Activated T-cell treated with anti-CD3 and anti-CD28 coated beads, Interleukin-2, amount 50 U/mL, for 24 hours (primary cell): ENCODE measurements at regions not wholly inside any gene's neighbourhood (a gene's known extent, or its start where the extent isn't known, plus 50 kb on each side); places are given as distances from the start of the nearest gene placed in this dataset.

ENCODE experiments used
- DNase-seq: peaks from one replicate; pipeline ENCODE4 v3.0.0-alpha.2; 2020
- H3K27ac Mint-ChIP-seq: 2 replicates; pipeline ENCODE4 v1.8.0; 2020; ENCODE audit warnings: mild to moderate bottlenecking, mixed read lengths
- H3K27me3 Mint-ChIP-seq: 2 replicates; pipeline ENCODE4 v1.8.0; 2020; ENCODE audit warnings: mixed read lengths
- H3K36me3 Mint-ChIP-seq: 2 replicates; pipeline ENCODE4 v1.8.0; 2020; ENCODE audit warnings: low read depth, mixed read lengths
- H3K4me1 Mint-ChIP-seq: 2 replicates; pipeline ENCODE4 v1.8.0; 2020; ENCODE audit warnings: low read depth, mixed read lengths
- H3K4me3 Mint-ChIP-seq: 2 replicates; pipeline ENCODE4 v1.8.0; 2020; ENCODE audit warnings: mild to moderate bottlenecking, moderate library complexity, mixed read lengths
- H3K9me3 Mint-ChIP-seq: 2 replicates; pipeline ENCODE4 v1.8.0; 2020; ENCODE audit warnings: mixed read lengths

DNA sequence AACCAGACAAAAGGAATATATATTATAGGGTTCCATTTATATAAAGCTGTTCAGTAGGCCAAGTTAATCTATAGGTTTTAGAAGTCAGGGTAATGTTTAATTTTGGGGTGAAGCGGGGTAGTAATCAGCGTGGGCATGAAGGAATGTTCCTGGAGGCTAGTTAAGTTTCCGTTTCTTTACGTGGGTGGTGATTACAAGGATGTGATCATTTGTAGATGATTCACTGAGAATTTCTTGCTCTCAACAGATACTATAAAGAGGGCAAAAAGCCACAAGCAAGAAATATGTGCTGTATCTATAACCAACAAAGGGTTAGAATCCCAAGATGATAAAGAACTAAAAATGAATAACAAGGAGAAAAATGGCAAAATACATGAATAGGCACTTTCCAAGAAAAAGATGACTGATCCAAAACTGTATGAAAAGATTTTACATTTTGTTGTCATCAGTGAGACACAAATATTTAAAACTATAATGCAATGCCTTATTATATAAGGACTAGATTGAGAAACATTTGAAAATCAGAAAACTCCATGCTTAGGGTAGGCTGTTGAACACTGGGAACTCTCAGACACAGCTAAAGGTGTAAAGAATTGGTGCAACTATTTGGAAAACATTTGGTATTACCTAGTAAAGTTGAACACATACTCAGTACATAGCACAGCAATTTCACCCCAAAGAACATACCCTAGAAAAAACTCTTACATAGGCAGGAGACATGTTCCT lies 224.3 kb upstream of the S1PR3 start:
- Mint-ChIP-seq H3K9me3 (no peaks in the 10 kb centered on the region), H3K27me3 (peaks cover 11% of the 10 kb centered on the region), H3K4me3 (no peak overlapping the region), H3K36me3 (no peaks in the 10 kb centered on the region), H3K4me1 (peaks cover 4% of the 10 kb centered on the region), H3K27ac (no peak overlapping the region)
- no peak for DNase-seq

DNA sequence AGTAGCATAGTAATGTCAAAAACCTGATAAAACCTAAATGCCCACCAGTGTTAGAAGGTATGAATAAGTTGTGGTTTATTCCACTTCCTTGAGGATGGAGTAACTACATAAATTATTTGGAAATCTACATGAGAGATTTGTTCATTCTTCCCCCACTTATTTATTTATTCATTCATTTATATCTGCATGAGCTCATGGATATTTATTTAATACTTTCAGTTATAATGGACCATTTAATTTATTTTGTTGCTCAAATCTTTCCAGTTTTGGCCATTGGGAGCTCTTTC lies 223.8 kb upstream of the S1PR3 start:
- H3K4me3 Mint-ChIP-seq = no peak overlapping the region
- no peaks in the 10 kb centered on the region for H3K36me3 Mint-ChIP-seq
- no peak overlapping the region for H3K27ac Mint-ChIP-seq
- no peaks in the 10 kb centered on the region for H3K9me3 Mint-ChIP-seq
- DNase-seq = no peak
- H3K27me3 Mint-ChIP-seq = peaks cover 11% of the 10 kb centered on the region
- H3K4me1 Mint-ChIP-seq = peaks cover 4% of the 10 kb centered on the region

DNA sequence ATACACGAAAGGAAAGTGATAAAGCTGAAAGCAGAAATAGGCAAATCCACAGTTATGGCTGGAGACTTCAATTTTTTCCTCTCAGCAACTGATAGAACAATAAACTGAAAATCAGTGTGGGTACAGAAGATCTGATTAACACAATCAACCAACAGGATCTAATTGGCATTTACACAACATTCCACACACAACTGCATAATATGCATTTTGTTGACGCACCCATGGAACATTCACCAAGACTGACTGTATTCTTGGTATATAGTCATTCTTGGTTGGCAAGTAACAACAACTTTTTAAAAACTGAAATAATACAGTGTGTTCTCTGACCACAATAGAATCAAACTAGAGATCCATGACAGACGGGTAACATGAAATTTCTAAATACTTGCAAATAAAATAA lies 218.7 kb upstream of the S1PR3 start:
- no peak for DNase-seq
- Mint-ChIP-seq H3K27me3 (peaks cover 31% of the 10 kb centered on the region), H3K4me1 (no peaks in the 10 kb centered on the region), H3K4me3 (no peak overlapping the region), H3K9me3 (no peaks in the 10 kb centered on the region), H3K36me3 (no peaks in the 10 kb centered on the region), H3K27ac (no peak overlapping the region)

DNA sequence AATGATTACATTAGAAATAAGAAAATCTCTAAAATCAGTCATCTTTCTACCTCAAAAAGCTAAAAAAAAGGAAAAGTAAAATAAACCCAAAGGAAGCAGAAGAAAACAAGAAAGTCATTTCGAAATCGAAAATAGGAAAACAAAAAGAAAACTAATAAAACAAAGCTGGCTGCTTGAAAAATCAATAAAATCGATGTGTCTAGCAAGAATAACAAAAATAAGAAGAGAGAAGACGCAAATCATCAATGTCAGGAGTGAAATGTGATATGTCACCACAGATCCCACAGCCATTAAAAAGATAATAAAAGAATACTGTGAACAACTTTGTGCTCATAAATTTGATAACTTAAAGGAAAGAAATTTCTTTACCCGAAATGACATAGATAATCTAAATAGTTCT lies 218.1 kb upstream of the S1PR3 start:
- no peak for DNase-seq
- no peak overlapping the region for H3K27ac Mint-ChIP-seq
- no peaks in the 10 kb centered on the region for H3K9me3 Mint-ChIP-seq
- H3K36me3 Mint-ChIP-seq = no peaks in the 10 kb centered on the region
- peaks cover 31% of the 10 kb centered on the region for H3K27me3 Mint-ChIP-seq
- H3K4me1 Mint-ChIP-seq = peaks cover 2% of the 10 kb centered on the region
- H3K4me3 Mint-ChIP-seq = no peak overlapping the region

DNA sequence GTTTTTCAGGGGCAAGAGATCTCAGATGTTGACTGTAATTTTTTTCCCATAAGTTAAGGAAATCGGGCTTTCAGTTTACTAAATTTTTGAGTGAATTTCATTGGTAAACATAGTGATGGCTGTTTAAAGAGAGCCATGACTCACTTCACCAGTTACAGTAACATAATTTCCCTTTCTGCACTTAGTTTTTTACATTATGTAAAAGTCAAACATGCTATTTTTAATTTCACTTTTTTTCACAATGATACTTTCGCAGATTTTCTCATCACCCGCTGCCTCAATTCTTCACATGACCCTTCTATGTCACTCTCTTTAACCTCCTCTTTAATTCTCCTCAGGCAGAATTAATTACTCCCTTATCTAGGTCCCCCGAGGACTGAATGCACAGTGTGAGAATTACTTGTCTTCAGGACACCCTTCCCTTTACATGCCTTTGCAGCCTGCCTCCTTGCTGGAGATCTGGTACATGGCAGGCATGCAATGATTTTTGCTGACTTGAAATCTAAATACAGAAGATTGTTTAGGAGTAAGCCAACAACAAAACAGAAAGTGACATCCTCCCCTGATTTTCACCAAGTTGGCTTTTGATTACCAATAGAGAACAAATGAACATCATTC lies 217.5 kb upstream of the S1PR3 start:
- DNase-seq = no peak
- Mint-ChIP-seq H3K4me3 (no peak overlapping the region), H3K36me3 (no peaks in the 10 kb centered on the region), H3K27me3 (peaks cover 36% of the 10 kb centered on the region), H3K9me3 (no peaks in the 10 kb centered on the region), H3K27ac (no peak overlapping the region), H3K4me1 (peaks cover 2% of the 10 kb centered on the region)

DNA sequence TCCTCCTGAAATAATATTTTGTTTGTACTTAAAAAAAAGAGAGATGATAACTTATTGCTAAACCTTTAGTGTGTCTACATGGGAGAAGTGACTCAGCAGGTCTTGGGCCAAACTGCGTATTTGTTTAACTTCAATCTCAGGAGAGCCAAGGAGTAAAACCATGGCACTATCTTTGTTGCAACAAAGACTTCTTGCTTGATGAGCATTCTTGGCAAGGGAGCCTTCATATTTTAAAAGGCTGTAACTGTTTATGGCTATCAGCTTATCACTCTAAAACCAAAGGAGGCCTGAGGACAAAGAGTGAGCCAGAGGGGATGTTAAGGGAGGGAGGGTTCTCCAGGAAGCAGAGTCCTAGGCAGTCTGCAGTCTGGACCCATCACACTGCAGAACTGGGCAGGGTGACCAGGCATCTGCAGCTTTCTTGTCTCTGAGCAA lies 216.2 kb upstream of the S1PR3 start:
- peaks cover 2% of the 10 kb centered on the region for H3K4me1 Mint-ChIP-seq
- no peak overlapping the region for H3K4me3 Mint-ChIP-seq
- no peaks in the 10 kb centered on the region for H3K36me3 Mint-ChIP-seq
- H3K27me3 Mint-ChIP-seq = peaks cover 38% of the 10 kb centered on the region
- no peak for DNase-seq
- H3K9me3 Mint-ChIP-seq = no peaks in the 10 kb centered on the region
- H3K27ac Mint-ChIP-seq = no peak overlapping the region

DNA sequence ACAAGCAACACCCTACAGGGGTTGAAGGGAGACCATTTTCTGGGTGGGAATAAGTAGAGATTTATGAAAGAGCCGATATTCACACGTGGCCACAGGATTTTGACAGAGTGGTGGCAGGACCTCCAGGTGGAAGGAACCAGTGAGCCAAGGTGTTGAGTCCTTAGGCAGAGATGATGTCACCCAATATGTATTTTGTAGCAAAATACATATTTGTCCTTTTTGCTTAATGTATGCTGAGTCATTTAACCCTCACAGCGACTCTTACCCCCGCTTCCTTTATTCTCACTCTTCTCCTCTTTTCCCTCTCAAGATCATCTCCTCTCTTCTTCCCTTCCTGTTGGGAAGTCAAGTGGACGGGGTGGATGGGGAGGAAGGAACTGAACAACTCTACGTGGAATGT lies 215.7 kb upstream of the S1PR3 start:
- H3K4me3 Mint-ChIP-seq = no peak overlapping the region

DNA sequence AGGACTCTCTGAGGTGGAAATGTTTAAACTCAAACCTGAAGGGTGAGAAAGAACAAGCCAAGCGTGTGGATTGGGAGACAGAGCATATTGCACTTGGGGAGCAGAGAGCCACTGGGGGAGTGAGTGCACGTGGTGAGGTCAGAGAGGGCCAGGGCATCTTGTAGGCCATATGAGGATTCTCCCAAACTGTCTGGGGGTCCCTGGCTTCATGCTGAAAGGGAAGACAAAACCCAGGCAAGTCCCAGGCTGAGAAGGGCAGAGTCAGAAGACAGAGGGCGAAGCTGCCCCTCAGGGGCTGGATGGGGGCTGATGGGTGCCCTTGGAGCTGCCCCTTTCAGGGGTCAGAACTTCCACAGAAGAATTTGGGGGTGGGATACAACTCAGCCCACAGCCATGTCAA lies 215.3 kb upstream of the S1PR3 start:
- H3K27me3 Mint-ChIP-seq = peaks cover 39% of the 10 kb centered on the region
- no peaks in the 10 kb centered on the region for H3K36me3 Mint-ChIP-seq
- DNase-seq = no peak
- no peaks in the 10 kb centered on the region for H3K9me3 Mint-ChIP-seq
- peaks cover 2% of the 10 kb centered on the region for H3K4me1 Mint-ChIP-seq
- H3K4me3 Mint-ChIP-seq = no peak overlapping the region
- H3K27ac Mint-ChIP-seq = no peak overlapping the region

More for the DNA sequence above, 215.7 kb upstream of the S1PR3 start:
- Mint-ChIP-seq H3K4me1 (peaks cover 2% of the 10 kb centered on the region), H3K36me3 (no peaks in the 10 kb centered on the region), H3K27me3 (peaks cover 39% of the 10 kb centered on the region), H3K27ac (no peak overlapping the region), H3K9me3 (no peaks in the 10 kb centered on the region)
- no peak for DNase-seq

DNA sequence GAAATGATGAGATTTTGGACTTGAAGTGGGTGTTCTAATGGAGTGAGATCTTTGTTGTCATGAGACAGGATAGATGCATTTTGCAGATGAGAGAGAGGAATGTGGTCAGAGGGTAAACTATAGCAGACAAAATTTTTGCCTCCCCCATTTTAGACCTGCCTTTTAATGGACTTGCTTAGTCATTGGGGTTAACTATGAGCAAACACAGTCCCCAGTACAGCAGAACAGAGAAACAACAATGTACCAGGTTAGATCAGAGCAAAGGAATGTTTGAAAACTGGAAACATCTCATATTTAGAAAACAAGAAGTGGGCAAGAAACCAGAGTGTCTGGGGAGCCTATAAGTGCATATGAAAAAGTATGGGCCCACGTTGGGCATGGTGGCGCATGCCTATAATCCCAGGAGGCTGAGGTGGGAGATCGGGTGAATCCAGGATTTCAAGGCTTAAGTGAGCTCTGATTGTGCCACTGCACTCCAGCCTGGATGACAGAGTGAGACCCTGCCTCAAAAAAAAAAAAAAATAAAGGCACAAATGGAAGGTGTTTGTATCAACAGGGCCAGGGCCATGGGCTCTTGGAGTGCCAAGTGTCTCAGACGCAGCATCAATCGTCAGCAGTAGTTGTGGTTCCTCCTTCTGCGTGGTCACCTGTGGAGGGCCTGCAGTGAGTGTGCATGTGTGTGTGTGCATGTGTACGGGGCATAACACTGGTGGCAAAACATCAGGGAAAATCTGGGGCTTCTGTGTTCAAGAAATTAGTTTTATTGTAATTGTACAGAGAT lies 214.4 kb upstream of the S1PR3 start:
- Mint-ChIP-seq H3K4me3 (no peak overlapping the region), H3K4me1 (peaks cover 2% of the 10 kb centered on the region), H3K36me3 (no peaks in the 10 kb centered on the region), H3K27me3 (peaks cover 43% of the 10 kb centered on the region), H3K27ac (no peak overlapping the region), H3K9me3 (no peaks in the 10 kb centered on the region)
- no peak for DNase-seq

DNA sequence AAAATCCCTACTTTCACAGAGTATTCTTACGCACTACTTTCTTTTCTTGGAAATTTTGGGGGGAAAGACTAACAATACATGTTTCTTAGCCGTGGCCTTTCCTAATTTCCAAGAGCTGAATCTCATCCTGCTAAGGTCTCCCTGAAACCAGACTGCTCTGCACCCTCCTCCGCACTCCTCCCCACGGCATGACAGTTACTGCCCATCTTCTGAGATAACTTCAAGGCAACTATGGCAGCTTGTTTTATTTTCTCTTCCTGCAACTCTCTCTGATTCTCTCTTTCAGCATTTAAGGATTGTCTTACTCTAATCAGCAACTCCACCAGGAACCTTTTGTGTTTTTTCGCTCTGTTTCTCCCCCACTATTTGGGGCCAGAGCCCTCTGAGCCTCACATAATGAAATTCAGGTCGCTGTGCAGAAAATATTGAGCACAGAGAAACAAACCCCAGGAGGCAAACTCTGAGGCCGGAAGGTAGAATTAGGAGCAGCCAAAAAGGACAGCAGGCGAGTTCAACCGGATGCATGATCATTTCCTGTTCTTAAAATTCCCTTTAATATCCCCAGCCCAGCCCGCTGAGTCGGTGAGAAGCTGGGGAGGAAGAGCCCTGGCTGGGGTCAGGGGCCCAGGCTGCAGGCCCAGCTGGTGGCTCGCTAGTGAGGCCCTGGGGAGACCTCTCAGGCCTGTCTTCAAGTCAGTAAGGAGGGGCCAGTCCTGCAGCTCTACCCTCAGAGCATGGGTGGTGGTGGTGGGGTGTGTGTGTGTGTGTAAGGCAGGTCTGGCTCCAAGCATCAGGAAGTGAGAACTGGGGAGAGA lies 213.6 kb upstream of the S1PR3 start:
- H3K4me3 Mint-ChIP-seq = no peak overlapping the region
- no peak overlapping the region for H3K27ac Mint-ChIP-seq
- H3K9me3 Mint-ChIP-seq = no peaks in the 10 kb centered on the region
- H3K27me3 Mint-ChIP-seq = peaks cover 49% of the 10 kb centered on the region
- DNase-seq = no peak
- H3K36me3 Mint-ChIP-seq = no peaks in the 10 kb centered on the region
- peaks cover 2% of the 10 kb centered on the region for H3K4me1 Mint-ChIP-seq

DNA sequence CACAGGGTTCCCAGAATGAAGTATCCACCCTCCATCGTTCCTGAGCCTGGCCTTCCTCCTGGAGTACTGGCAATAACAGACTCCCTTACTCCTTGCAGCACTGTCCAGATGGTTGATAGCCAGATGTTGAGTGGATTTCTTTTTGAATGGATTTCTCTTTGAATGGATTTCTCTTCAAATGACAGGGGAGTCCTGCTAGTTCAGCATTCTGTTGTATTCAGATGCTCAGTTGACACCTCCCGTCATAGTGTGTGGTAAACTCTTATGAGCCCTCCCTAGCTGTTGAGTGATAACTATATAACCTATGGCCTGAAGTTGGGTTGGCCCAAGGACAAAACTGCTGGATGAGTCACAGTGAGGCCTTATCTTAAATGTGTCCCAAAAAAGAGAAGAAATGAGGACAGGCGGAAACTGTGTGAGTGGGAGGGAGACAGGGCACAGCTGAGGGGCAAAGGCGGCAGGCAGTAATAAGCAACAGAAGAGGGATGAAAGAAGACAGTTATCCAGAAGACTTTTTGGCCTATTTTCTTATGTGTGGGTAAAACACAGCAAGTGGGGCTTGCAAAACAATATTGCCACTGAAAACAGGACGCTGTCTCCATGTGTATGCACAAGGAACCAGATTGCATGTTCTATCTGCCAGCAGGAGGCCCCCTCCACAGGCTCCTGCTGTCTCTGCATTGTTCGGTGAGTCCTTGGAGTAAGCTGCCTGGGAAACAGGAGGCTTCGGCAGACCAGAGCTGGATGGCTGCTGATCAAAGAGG lies 209.5 kb upstream of the S1PR3 start:
- Mint-ChIP-seq H3K36me3 (no peaks in the 10 kb centered on the region), H3K4me3 (no peak overlapping the region), H3K27me3 (peaks cover 41% of the 10 kb centered on the region), H3K9me3 (no peaks in the 10 kb centered on the region), H3K27ac (no peak overlapping the region), H3K4me1 (peaks cover 2% of the 10 kb centered on the region)
- DNase-seq = no peak

DNA sequence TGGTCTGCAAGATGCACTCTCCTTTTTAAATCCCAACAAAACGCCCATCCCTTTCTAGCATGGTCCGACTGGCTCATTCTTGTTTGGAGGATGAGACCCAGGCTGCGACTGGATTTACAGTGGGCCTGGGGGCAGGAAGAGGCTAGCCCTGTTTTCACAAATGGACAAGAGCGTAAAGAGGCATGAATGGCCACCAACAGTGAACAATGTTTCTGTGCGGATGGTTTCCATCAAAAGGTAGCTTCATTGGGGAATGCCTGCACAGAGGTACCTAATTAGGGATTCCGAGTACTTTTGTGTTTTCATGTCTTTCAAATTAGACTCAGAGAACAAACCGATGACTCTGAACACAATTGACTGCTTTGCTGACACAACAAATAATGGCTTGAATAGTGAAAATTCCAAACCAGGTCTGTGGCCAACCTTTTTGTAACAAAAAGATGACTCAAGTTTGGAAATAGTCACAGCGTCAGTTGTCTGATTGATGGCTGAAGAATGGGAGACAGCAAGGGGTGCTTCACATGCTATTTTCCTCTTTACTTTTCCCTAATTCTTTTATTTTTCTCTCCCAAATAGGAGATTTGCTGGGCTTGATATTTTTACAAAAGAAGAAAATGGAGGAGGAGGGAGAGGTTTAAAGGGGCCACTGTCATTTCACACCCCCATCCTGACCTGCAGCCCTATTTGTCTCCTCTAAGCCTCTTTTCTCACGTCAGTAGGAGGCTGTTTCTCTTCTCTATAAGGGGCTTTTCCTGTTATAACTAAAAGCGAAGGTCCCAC lies 208.1 kb upstream of the S1PR3 start:
- no peaks in the 10 kb centered on the region for H3K4me1 Mint-ChIP-seq
- no peak overlapping the region for H3K4me3 Mint-ChIP-seq
- DNase-seq = no peak
- peaks cover 50% of the 10 kb centered on the region for H3K27me3 Mint-ChIP-seq
- H3K36me3 Mint-ChIP-seq = no peaks in the 10 kb centered on the region
- H3K9me3 Mint-ChIP-seq = no peaks in the 10 kb centered on the region
- H3K27ac Mint-ChIP-seq = no peak overlapping the region

DNA sequence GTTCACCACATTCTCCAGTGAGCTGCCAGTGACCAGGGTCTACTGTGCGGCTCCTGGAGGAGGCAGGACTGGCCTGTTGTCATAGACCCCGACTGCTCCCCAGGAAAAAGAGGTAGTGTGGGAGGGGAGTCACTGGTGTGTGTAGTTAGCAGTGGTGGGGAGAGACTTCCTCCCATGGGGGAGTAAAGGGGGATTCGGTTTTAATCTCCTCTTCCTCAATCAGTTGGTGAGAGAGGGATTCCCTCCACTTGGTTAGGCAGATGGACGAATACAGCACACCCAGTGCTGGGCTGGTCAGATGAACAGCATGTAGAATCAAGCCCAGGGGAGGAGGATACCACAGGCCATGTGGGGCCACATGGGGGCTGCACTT lies 207.6 kb upstream of the S1PR3 start:
- H3K4me1 Mint-ChIP-seq = no peaks in the 10 kb centered on the region
- no peak overlapping the region for H3K4me3 Mint-ChIP-seq
- H3K27me3 Mint-ChIP-seq = peaks cover 50% of the 10 kb centered on the region
- no peak overlapping the region for H3K27ac Mint-ChIP-seq
- H3K9me3 Mint-ChIP-seq = no peaks in the 10 kb centered on the region
- DNase-seq = no peak
- H3K36me3 Mint-ChIP-seq = no peaks in the 10 kb centered on the region
